ENCODE measurements at regions not wholly inside any gene's neighbourhood (a gene's known extent, or its start where the extent isn't known, plus 50 kb on each side); places are given as distances from the start of the nearest gene placed in this dataset.

DNA sequence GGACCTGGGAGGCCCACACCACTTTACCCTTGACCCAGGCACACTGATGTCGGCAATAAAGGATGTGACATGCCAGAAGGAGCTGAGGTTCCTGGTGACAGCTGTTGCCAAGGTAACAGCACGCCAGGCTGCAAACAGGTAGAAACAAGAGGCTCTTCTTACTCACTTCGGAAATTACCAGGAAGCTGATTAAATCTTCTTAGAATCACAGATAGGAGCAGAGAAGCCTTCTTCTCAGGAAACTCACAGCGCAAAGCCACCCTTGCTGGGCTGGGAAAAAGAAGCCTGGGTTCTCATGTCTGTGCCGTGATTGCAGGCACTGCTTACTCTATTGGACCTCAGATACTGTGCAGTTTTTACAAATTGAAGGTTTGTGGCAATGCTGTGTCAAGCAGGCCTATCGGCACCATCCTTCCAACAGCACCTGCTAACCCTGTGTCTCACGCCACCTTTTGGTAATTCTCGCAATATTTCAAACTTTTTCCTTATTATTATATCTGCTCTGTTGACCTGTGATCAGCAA is 61.0 kb upstream of the TAF1B start:
- H3K4me3 ChIP-seq (ENCODE audit: low read length): no peak overlapping the region
- no peaks in the 10 kb centered on the region for H3K4me1 ChIP-seq (ENCODE audit: control insufficient read depth, insufficient read depth, low read length)
- H3K9ac ChIP-seq (ENCODE audit: low read length): no peak overlapping the region
- H3K9me3 ChIP-seq (ENCODE audit: control insufficient read depth, low read length): no peaks in the 10 kb centered on the region
- H3K36me3 ChIP-seq (ENCODE audit: control insufficient read depth, insufficient read depth, low read length): no peaks in the 10 kb centered on the region
- H3K27me3 ChIP-seq (ENCODE audit: control insufficient read depth, insufficient read depth, low read length): no peaks in the 10 kb centered on the region

DNA sequence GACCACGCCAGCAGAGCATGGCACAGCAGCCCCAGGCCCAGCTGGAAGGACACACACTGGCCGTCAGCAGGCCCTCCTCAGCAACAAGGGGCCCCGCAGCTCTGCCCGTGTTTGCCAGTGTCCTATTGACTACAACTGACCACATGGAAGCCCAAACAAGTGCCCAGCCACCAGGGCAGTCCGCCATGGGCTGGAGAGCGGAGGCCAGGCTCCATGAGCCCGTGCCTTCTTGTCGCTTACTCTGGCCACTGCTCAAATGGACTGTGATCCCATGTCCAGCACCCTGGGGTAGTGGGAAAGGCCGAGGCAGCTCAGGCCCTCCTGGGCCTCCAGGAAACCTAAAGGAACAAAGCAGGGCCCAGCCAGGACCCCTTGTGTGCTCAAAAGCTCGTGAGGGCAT is 53.9 kb upstream of the TAF1B start:
- Histone ChIP-seq H3K9ac (ENCODE audit: low read length) (no peak overlapping the region), H3K27me3 (ENCODE audit: control insufficient read depth, insufficient read depth, low read length) (no peaks in the 10 kb centered on the region), H3K4me1 (ENCODE audit: control insufficient read depth, insufficient read depth, low read length) (no peaks in the 10 kb centered on the region), H3K4me3 (ENCODE audit: low read length) (no peak overlapping the region), H3K9me3 (ENCODE audit: control insufficient read depth, low read length) (no peaks in the 10 kb centered on the region), H3K36me3 (ENCODE audit: control insufficient read depth, insufficient read depth, low read length) (no peaks in the 10 kb centered on the region)

DNA sequence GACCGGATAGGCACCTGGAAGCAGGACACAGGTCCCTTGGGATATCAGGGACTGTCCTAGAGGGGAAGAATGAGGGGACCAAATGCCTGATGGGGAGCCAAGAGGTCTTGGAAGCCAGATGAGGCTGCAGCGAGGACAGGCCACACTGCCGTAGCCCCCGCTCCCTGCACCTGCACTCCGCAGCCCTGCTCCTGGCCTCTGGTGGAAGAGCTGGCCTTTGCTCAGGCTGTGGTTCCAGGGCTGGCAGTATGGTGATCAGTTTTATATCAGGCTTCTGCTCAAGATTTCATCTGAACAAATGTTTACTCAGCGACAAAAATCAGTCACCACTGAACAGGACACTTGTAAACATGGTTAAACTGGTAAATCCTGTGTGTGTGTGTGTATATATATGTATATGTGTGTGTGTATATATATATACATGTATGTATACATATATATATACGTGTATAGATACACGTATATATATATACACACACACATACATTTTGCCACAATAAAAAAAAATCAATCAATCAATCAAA is 52.5 kb upstream of the TAF1B start:
- H3K9me3 ChIP-seq (ENCODE audit: control insufficient read depth, low read length): no peaks in the 10 kb centered on the region
- no peaks in the 10 kb centered on the region for H3K36me3 ChIP-seq (ENCODE audit: control insufficient read depth, insufficient read depth, low read length)
- no peak overlapping the region for H3K4me3 ChIP-seq (ENCODE audit: low read length)
- H3K27me3 ChIP-seq (ENCODE audit: control insufficient read depth, insufficient read depth, low read length): no peaks in the 10 kb centered on the region
- no peak overlapping the region for H3K9ac ChIP-seq (ENCODE audit: low read length)
- no peaks in the 10 kb centered on the region for H3K4me1 ChIP-seq (ENCODE audit: control insufficient read depth, insufficient read depth, low read length)

DNA sequence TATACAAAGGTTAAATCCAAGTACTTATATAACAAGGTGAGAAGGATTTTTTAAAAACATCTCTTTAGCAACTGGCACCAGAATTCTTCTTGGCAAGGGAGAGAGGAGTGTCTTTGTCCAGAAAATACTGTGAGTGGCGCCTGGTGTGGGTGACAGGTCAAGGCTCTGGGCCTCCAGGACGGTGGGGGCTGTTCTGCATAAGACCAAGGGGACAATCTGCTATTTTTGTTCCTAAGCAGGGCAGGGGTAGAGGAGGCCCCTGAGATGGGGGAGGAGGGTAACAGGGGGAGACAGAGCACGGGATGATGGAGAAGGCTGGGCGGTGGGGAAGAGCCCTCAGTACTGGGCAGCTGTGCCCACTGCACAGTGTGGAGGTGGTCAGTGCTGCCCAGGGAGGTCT is 51.6 kb upstream of the TAF1B start:
- Histone ChIP-seq H3K27me3 (ENCODE audit: control insufficient read depth, insufficient read depth, low read length) (no peaks in the 10 kb centered on the region), H3K9me3 (ENCODE audit: control insufficient read depth, low read length) (no peaks in the 10 kb centered on the region), H3K36me3 (ENCODE audit: control insufficient read depth, insufficient read depth, low read length) (no peaks in the 10 kb centered on the region), H3K9ac (ENCODE audit: low read length) (no peak overlapping the region), H3K4me3 (ENCODE audit: low read length) (no peak overlapping the region), H3K4me1 (ENCODE audit: control insufficient read depth, insufficient read depth, low read length) (no peaks in the 10 kb centered on the region)

DNA sequence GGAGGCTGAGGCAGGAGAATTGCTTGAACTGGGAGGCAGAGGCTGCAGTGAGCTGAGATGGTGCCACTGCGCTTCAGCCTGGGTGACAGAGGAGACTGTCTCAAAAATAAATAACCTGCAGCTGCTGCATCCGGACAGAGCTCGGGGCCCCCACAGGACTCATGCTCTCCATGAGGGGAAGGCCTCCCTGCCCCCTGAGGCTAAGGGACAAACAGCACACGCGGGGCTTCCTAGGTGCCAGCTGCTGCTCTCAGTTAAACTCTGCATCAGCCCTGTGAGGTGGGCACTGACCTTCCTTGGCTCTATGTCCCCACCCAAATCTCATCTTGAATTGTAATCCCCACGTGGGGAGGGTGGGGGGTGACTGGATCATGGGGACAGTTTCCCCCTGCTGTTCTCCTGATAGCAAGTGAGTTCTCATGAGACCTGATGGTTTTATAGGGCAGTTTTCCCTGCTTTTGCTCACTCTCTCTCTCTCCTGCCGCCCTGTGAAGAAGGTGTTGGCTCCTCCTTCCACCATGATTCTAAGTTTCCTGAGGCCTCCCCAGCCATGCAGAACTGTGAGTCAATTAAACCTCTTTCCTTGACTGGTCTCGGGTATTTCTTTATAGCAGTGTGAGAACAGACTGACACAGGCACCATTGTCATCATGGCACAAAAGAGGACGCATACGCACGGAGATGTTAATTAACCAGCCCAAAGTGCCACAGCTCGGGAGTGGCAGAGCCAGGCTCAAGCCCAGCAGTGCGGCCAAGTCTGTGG is 49.9 kb upstream of the TAF1B start:
- Histone ChIP-seq H3K36me3 (ENCODE audit: control insufficient read depth, insufficient read depth, low read length) (no peaks in the 10 kb centered on the region), H3K27me3 (ENCODE audit: control insufficient read depth, insufficient read depth, low read length) (no peaks in the 10 kb centered on the region), H3K9ac (ENCODE audit: low read length) (no peak overlapping the region), H3K9me3 (ENCODE audit: control insufficient read depth, low read length) (no peaks in the 10 kb centered on the region), H3K4me3 (ENCODE audit: low read length) (no peak overlapping the region), H3K4me1 (ENCODE audit: control insufficient read depth, insufficient read depth, low read length) (no peaks in the 10 kb centered on the region)
